PC-3 (cell line): ENCODE measurements at regions not wholly inside any gene's neighbourhood (a gene's known extent, or its start where the extent isn't known, plus 50 kb on each side); places are given as distances from the start of the nearest gene placed in this dataset.

ENCODE experiments used
- ATAC-seq: fragments of 200-7000 bp; cut with Tn5 transposase; 2 replicates; pipeline ENCODE4 v1.9.1; 2020; ENCODE audit warnings: mild to moderate bottlenecking, moderate library complexity
- BruUV-seq: library from RNA; stranded (reverse); fragments of 400-500 nt; replicated peaks from 2 replicates; lab custom pipeline; 2021; lab: Mats Ljungman, UMichigan
- CTCF ChIA-PET: fragments of 300-600 bp; sonication (Branson Sonifier 250); formaldehyde crosslinking; loops from one replicate; lab custom pipeline; 2022; ENCODE audit warnings: antibody characterized with exemption; lab: Charles Lee
- POLR2A ChIA-PET: fragments of 300-600 bp; sonication (Branson Sonifier 250); formaldehyde crosslinking; loops from one replicate; lab custom pipeline; 2022; ENCODE audit warnings: antibody characterized with exemption; ENCODE audit not compliant: unreplicated experiment; lab: Charles Lee
- DNase-seq: peaks from one replicate; pipeline ENCODE4 v3.0.0-alpha.2; 2015
- H2AFZ ChIP-seq: fragments of 300-600 bp; sonication (generic); 2 replicates; pipeline ENCODE4 v1.6.0; 2016; ENCODE audit warnings: antibody characterized with exemption, low read length
- H3F3A ChIP-seq: fragments of 300-600 bp; sonication (generic); one replicate; pipeline ENCODE4 v1.6.0; 2017; ENCODE audit warnings: antibody characterized with exemption, low read length, control low read depth, mild to moderate bottlenecking; ENCODE audit not compliant: unreplicated experiment
- H3K27ac ChIP-seq: fragments of 300-600 bp; sonication (generic); 2 replicates; pipeline ENCODE4 v1.5.1; 2016; ENCODE audit warnings: mild to moderate bottlenecking, low read length
- H3K27me3 ChIP-seq: fragments of 300-600 bp; sonication (generic); 2 replicates; pipeline ENCODE4 v1.6.1; 2016; ENCODE audit warnings: low read length, mixed read lengths
- H3K36me3 ChIP-seq: fragments of 300-600 bp; sonication (generic); 2 replicates; pipeline ENCODE4 v1.6.1; 2016; ENCODE audit warnings: low read depth, mixed run types, low read length, mixed read lengths
- H3K4me1 ChIP-seq: fragments of 300-600 bp; sonication (generic); 2 replicates; pipeline ENCODE4 v1.5.1; 2016; ENCODE audit warnings: low read length; ENCODE audit not compliant: insufficient read depth
- H3K4me2 ChIP-seq: fragments of 300-600 bp; sonication (generic); 2 replicates; pipeline ENCODE4 v1.6.0; 2016; ENCODE audit warnings: low read length
- H3K4me3 ChIP-seq: fragments of 300-600 bp; sonication (generic); 2 replicates; pipeline ENCODE4 v1.5.1; 2016; ENCODE audit warnings: mild to moderate bottlenecking, low read length, mixed read lengths
- H3K79me2 ChIP-seq: fragments of 300-600 bp; sonication (generic); 2 replicates; pipeline ENCODE4 v1.6.1; 2017; ENCODE audit warnings: low read length, mixed read lengths
- H3K9ac ChIP-seq: fragments of 300-600 bp; sonication (generic); 2 replicates; pipeline ENCODE4 v1.6.0; 2016; ENCODE audit warnings: mild to moderate bottlenecking, low read length
- H3K9me2 ChIP-seq: fragments of 300-600 bp; sonication (generic); replicated peaks from 2 replicates; pipeline ENCODE4 v1.6.1; 2016; ENCODE audit warnings: mixed run types, low read length, mixed read lengths
- H3K9me3 ChIP-seq: fragments of 300-600 bp; sonication (generic); 2 replicates; pipeline ENCODE4 v1.6.1; 2016; ENCODE audit warnings: low read length, mixed read lengths
- H4K20me1 ChIP-seq: fragments of 300-600 bp; sonication (generic); 2 replicates; pipeline ENCODE4 v1.6.1; 2016; ENCODE audit warnings: low read length, mixed read lengths
- CTCF ChIP-seq: fragments of 300-600 bp; sonication (generic); conservative IDR thresholded peaks from 2 replicates; pipeline ENCODE4 v1.5.1; 2017; ENCODE audit warnings: antibody characterized with exemption, low read depth, mild to moderate bottlenecking, low read length
- EZH2 ChIP-seq: fragments of 300-600 bp; sonication (generic); IDR thresholded peaks from one replicate; pipeline ENCODE4 v1.6.1; 2017; ENCODE audit warnings: antibody characterized with exemption, mild to moderate bottlenecking, low read length; ENCODE audit not compliant: unreplicated experiment
- EZH2phosphoT487 ChIP-seq: fragments of 300-600 bp; sonication (generic); IDR thresholded peaks from 2 replicates; pipeline ENCODE4 v1.6.1; 2018; ENCODE audit warnings: mild to moderate bottlenecking, antibody characterized with exemption, low read length, borderline replicate concordance
- intact Hi-C: fragments of 100-400 bp; cut with micrococcal nuclease; formaldehyde crosslinking; loops from 2 replicates; pipeline ENCODE4 v1.9.0; 2023

DNA sequence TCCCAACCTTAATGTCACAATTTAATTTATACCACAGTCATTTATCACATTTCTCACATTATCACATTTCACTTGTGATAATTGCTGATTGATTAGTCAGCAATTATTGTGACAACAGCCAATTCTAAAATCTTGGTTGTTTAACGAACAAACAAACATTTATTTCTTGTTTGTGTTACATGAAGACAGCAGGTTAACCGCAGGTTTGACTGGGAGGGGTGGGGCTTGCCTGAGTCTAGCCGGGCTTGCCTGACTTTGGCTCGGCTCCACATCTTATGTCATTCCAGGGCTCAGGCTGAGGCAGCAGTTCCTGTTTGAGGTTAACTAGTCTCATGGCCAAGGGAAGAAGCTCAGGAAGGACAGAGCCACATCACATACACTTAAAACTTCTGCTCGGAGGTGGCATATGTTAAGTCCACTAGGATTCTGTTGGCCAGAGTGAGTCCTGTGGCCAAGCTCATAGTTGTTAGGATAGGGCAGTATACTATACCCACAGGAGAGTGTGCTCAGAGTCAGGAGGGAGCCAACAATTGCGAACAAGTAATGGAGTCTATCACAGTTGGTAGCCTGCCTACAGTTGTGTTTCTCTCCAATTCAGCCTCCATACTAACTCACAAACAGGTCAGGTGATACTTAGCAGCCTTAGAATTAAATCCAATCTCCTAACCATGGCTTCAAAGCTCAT is 90.0 kb upstream of the IFNGR1 start:
- Histone ChIP-seq H3K27me3 (no peaks in the 10 kb centered on the region), H3K27ac (peak overlapping the region; percentile 16; the same call in 1 of the 2 replicates), H2AFZ (peak overlapping the region; percentile 55; the same call in 1 of the 2 replicates), H3K36me3 (no peaks in the 10 kb centered on the region), H3F3A (no peaks in the 10 kb centered on the region), H3K9me2 (no peaks in the 10 kb centered on the region), H3K4me1 (peaks cover 17% of the 10 kb centered on the region), H3K9ac (no peak overlapping the region), H3K9me3 (no peaks in the 10 kb centered on the region), H4K20me1 (no peaks in the 10 kb centered on the region), H3K4me3 (no peak overlapping the region), H3K79me2 (no peaks in the 10 kb centered on the region), H3K4me2 (peak overlapping the region; percentile 30)
- POLR2A ChIA-PET, result no interaction called here
- TF ChIP-seq EZH2, result no peak
- TF ChIP-seq EZH2phosphoT487, result no peak
- ATAC-seq (peak; percentile 99), DNase-seq (peak; percentile 84)
- intact Hi-C loops, result no loop called here
- CTCF ChIA-PET, result no interaction called here
- BruUV-seq, result no TSS peak

GRCh38 chr6:137307163-137307854 is 88.1 kb upstream of the IFNGR1 start:
- H3K4me2 ChIP-seq, result no peak overlapping the region
- CTCF ChIA-PET, result no interaction called here
- no peaks in the 10 kb centered on the region for H3F3A ChIP-seq
- H3K9me2 ChIP-seq, result no peaks in the 10 kb centered on the region
- no peak overlapping the region for H3K9ac ChIP-seq
- POLR2A ChIA-PET, result no interaction called here
- no peaks in the 10 kb centered on the region for H3K79me2 ChIP-seq
- no peak overlapping the region for H3K27ac ChIP-seq
- intact Hi-C loops, result no loop called here
- H3K27me3 ChIP-seq, result no peaks in the 10 kb centered on the region
- no peak overlapping the region for H2AFZ ChIP-seq
- TF ChIP-seq CTCF, result no peak
- TF ChIP-seq EZH2, result no peak
- no peak for TF ChIP-seq EZH2phosphoT487
- DNase-seq (no peak), ATAC-seq (no peak)
- peaks cover 14% of the 10 kb centered on the region for H3K4me1 ChIP-seq
- no peak overlapping the region for H3K4me3 ChIP-seq
- BruUV-seq, result no TSS peak
- H4K20me1 ChIP-seq, result no peaks in the 10 kb centered on the region
- H3K36me3 ChIP-seq, result no peaks in the 10 kb centered on the region
- no peaks in the 10 kb centered on the region for H3K9me3 ChIP-seq

- BruUV-seq, result no TSS peak
- Histone ChIP-seq H4K20me1 (no peaks in the 10 kb centered on the region), H3K4me1 (peaks cover 14% of the 10 kb centered on the region), H3K27me3 (no peaks in the 10 kb centered on the region), H3K9me2 (no peaks in the 10 kb centered on the region), H3K36me3 (no peaks in the 10 kb centered on the region), H3K79me2 (no peaks in the 10 kb centered on the region), H3K4me3 (no peak overlapping the region), H3K9ac (no peak overlapping the region), H3K4me2 (no peak overlapping the region), H3K9me3 (no peaks in the 10 kb centered on the region), H2AFZ (no peak overlapping the region), H3F3A (no peaks in the 10 kb centered on the region), H3K27ac (no peak overlapping the region)
- DNase-seq (no peak), ATAC-seq (no peak)
- TF ChIP-seq EZH2phosphoT487 (no peak), CTCF (no peak), EZH2 (no peak)
- POLR2A ChIA-PET, result no interaction called here
- intact Hi-C loops, result no loop called here
- CTCF ChIA-PET, result no interaction called here
These were observed 86.5 kb upstream of the IFNGR1 start for GRCh38 chr6:137305691-137306090.
